Glomerular endothelial cell (primary cell): ENCODE measurements at regions not wholly inside any gene's neighbourhood (a gene's known extent, or its start where the extent isn't known, plus 50 kb on each side); places are given as distances from the start of the nearest gene placed in this dataset.
"Not testable (repeated sequence)": the region's sequence is repeated elsewhere in the genome, so short reads cannot be mapped to it uniquely, and the experiment has no call there.

Experiments
- DNase-seq: peaks from one replicate; pipeline ENCODE4 v3.0.0-alpha.2; 2011; ENCODE audit warnings: low read depth, low spot score; ENCODE audit errors: extremely low read depth

- DNase-seq, result no peak
These were observed 266.4 kb downstream of the CXCL12 start for GRCh38 chr10:44118500-44118899.

GRCh38 chr10:44116474-44116873 lies 268.4 kb downstream of the CXCL12 start:
- DNase-seq, result no peak

GRCh38 chr10:44115516-44115915 lies 269.4 kb downstream of the CXCL12 start:
- DNase-seq, result no peak

GRCh38 chr10:44114441-44114840 lies 270.5 kb downstream of the CXCL12 start:
- DNase-seq, result no peak

GRCh38 chr10:44112280-44112679 lies 272.6 kb downstream of the CXCL12 start:
- DNase-seq, result not testable (repeated sequence)

GRCh38 chr10:44105696-44106095 lies 279.2 kb downstream of the CXCL12 start:
- no peak for DNase-seq

GRCh38 chr10:44102726-44103255 lies 282.1 kb downstream of the CXCL12 start:
- DNase-seq, result no peak

- DNase-seq, result no peak
These were observed 283.8 kb downstream of the CXCL12 start for GRCh38 chr10:44101082-44101481.

- no peak for DNase-seq
These were observed 285.4 kb downstream of the CXCL12 start for GRCh38 chr10:44099511-44099910.

GRCh38 chr10:44096217-44096616 lies 288.7 kb downstream of the CXCL12 start:
- DNase-seq, result not testable (repeated sequence)

- no peak for DNase-seq
These were observed 295.2 kb downstream of the CXCL12 start for GRCh38 chr10:44089671-44090070.

GRCh38 chr10:44087403-44087802 lies 297.5 kb downstream of the CXCL12 start:
- no peak for DNase-seq

GRCh38 chr10:44083719-44084400 lies 301.0 kb downstream of the CXCL12 start:
- DNase-seq, result no peak

- DNase-seq, result no peak
These were observed 313.4 kb downstream of the CXCL12 start for GRCh38 chr10:44071479-44071878.

- no peak for DNase-seq
These were observed 314.6 kb downstream of the CXCL12 start for GRCh38 chr10:44070282-44070681.

GRCh38 chr10:44069573-44069972 lies 315.3 kb downstream of the CXCL12 start:
- no peak for DNase-seq

- DNase-seq, result no peak
These were observed 316.0 kb downstream of the CXCL12 start for GRCh38 chr10:44068716-44069482.

GRCh38 chr10:44067432-44067831 lies 317.5 kb downstream of the CXCL12 start:
- DNase-seq, result no peak

- DNase-seq, result no peak
These were observed 318.2 kb downstream of the CXCL12 start for GRCh38 chr10:44066527-44067255.

- no peak for DNase-seq
These were observed 318.9 kb downstream of the CXCL12 start for GRCh38 chr10:44065788-44066526.
